Activated B cell treated with CpG ODN at 0.5 μM for 24 hours (primary cell): ENCODE measurements at regions not wholly inside any gene's neighbourhood (a gene's known extent, or its start where the extent isn't known, plus 50 kb on each side); places are given as distances from the start of the nearest gene placed in this dataset.

ENCODE experiments used
- ATAC-seq: fragments of 200-7000 bp; cut with Tn5 transposase; one replicate; pipeline ENCODE4 v1.10.0; 2021; ENCODE audit warnings: low read depth, mild to moderate bottlenecking, moderate library complexity
- CTCF ChIA-PET: fragments of 350-600 bp; sonication (Branson Sonifier 250); formaldehyde crosslinking; loops from one replicate; lab custom pipeline; 2021; ENCODE audit warnings: antibody characterized with exemption; lab: Charles Lee
- POLR2A ChIA-PET: fragments of 350-600 bp; sonication (Branson Sonifier 250); formaldehyde crosslinking; loops from one replicate; lab custom pipeline; 2021; ENCODE audit warnings: antibody characterized with exemption; lab: Charles Lee
- DNase-seq: peaks from one replicate; pipeline ENCODE4 v3.0.0; 2022
- H3K27ac Mint-ChIP-seq: one replicate; pipeline ENCODE4 v1.8.0; 2020; ENCODE audit warnings: mixed read lengths
- H3K27me3 Mint-ChIP-seq: one replicate; pipeline ENCODE4 v1.8.0; 2021; ENCODE audit warnings: mixed read lengths
- H3K36me3 Mint-ChIP-seq: one replicate; pipeline ENCODE4 v1.8.0; 2021; ENCODE audit warnings: low read depth, mixed read lengths
- H3K4me1 Mint-ChIP-seq: one replicate; pipeline ENCODE4 v1.8.0; 2021; ENCODE audit warnings: mixed read lengths
- H3K4me3 Mint-ChIP-seq: one replicate; pipeline ENCODE4 v1.8.0; 2020; ENCODE audit warnings: mild to moderate bottlenecking, mixed read lengths
- H3K9me3 Mint-ChIP-seq: one replicate; pipeline ENCODE4 v1.8.0; 2020; ENCODE audit warnings: mixed read lengths
- CTCF ChIP-seq: fragments of 200-600 bp; IDR thresholded peaks from one replicate; pipeline ENCODE4 v1.8.0; 2022; ENCODE audit warnings: antibody characterized with exemption, mild to moderate bottlenecking
- intact Hi-C: fragments of 100-400 bp; cut with micrococcal nuclease; formaldehyde crosslinking; loops from one replicate; pipeline ENCODE4 v1.15.1; 2024

- Mint-ChIP-seq H3K4me3 (no peak overlapping the region), H3K4me1 (no peaks in the 10 kb centered on the region), H3K9me3 (peaks cover 3% of the 10 kb centered on the region), H3K27ac (no peak overlapping the region), H3K27me3 (no peaks in the 10 kb centered on the region), H3K36me3 (no peaks in the 10 kb centered on the region)
- intact Hi-C loops = no loop called here
- no peak for TF ChIP-seq CTCF
- ChIA-PET POLR2A (no interaction called here), CTCF (no interaction called here)
- ATAC-seq (no peak), DNase-seq (no peak)
These were observed 711.8 kb downstream of the KCNJ2 start for GRCh38 chr17:70881093-70881492.

GRCh38 chr17:70882504-70882903 is 713.2 kb downstream of the KCNJ2 start:
- ATAC-seq (no peak), DNase-seq (no peak)
- CTCF ChIA-PET = no interaction called here
- TF ChIP-seq CTCF = no peak
- H3K27me3 Mint-ChIP-seq = no peaks in the 10 kb centered on the region
- no peak overlapping the region for H3K4me3 Mint-ChIP-seq
- POLR2A ChIA-PET = no interaction called here
- no peaks in the 10 kb centered on the region for H3K4me1 Mint-ChIP-seq
- no peaks in the 10 kb centered on the region for H3K36me3 Mint-ChIP-seq
- no peaks in the 10 kb centered on the region for H3K9me3 Mint-ChIP-seq
- intact Hi-C loops = no loop called here
- H3K27ac Mint-ChIP-seq = no peak overlapping the region

- no peak for DNase-seq
- no peaks in the 10 kb centered on the region for H3K4me1 Mint-ChIP-seq
- H3K9me3 Mint-ChIP-seq = no peaks in the 10 kb centered on the region
- no peaks in the 10 kb centered on the region for H3K36me3 Mint-ChIP-seq
- H3K27me3 Mint-ChIP-seq = no peaks in the 10 kb centered on the region
- no peak overlapping the region for H3K4me3 Mint-ChIP-seq
- no peak for TF ChIP-seq CTCF
- no peak overlapping the region for H3K27ac Mint-ChIP-seq
- ATAC-seq = no peak
- intact Hi-C loops = no loop called here
- POLR2A ChIA-PET = no interaction called here
- CTCF ChIA-PET = no interaction called here
These were observed 717.3 kb downstream of the KCNJ2 start for GRCh38 chr17:70886648-70887047.

GRCh38 chr17:70888324-70888723 is 719.0 kb downstream of the KCNJ2 start:
- ChIA-PET POLR2A (no interaction called here), CTCF (no interaction called here)
- TF ChIP-seq CTCF = no peak
- H3K36me3 Mint-ChIP-seq = no peaks in the 10 kb centered on the region
- intact Hi-C loops = no loop called here
- no peak overlapping the region for H3K27ac Mint-ChIP-seq
- ATAC-seq = no peak
- H3K27me3 Mint-ChIP-seq = no peaks in the 10 kb centered on the region
- no peaks in the 10 kb centered on the region for H3K9me3 Mint-ChIP-seq
- H3K4me1 Mint-ChIP-seq = no peaks in the 10 kb centered on the region
- no peak for DNase-seq
- H3K4me3 Mint-ChIP-seq = no peak overlapping the region

- DNase-seq (no peak), ATAC-seq (no peak)
- Mint-ChIP-seq H3K27me3 (no peaks in the 10 kb centered on the region), H3K9me3 (no peaks in the 10 kb centered on the region), H3K27ac (no peak overlapping the region), H3K36me3 (no peaks in the 10 kb centered on the region), H3K4me1 (no peaks in the 10 kb centered on the region), H3K4me3 (no peak overlapping the region)
- ChIA-PET POLR2A (no interaction called here), CTCF (no interaction called here)
- no peak for TF ChIP-seq CTCF
- intact Hi-C loops = no loop called here
These were observed 722.0 kb downstream of the KCNJ2 start for GRCh38 chr17:70891306-70891705.
